Forelimb muscle (tissue), 1 donor: ENCODE measurements at regions not wholly inside any gene's neighbourhood (a gene's known extent, or its start where the extent isn't known, plus 50 kb on each side); places are given as distances from the start of the nearest gene placed in this dataset.
"Not testable (repeated sequence)": the region's sequence is repeated elsewhere in the genome, so short reads cannot be mapped to it uniquely, and the experiment has no call there.

ENCODE experiments used
- DNase-seq: peaks from one replicate; pipeline ENCODE4 v3.0.0-alpha.2; 2013; ENCODE audit warnings: low read depth

DNA sequence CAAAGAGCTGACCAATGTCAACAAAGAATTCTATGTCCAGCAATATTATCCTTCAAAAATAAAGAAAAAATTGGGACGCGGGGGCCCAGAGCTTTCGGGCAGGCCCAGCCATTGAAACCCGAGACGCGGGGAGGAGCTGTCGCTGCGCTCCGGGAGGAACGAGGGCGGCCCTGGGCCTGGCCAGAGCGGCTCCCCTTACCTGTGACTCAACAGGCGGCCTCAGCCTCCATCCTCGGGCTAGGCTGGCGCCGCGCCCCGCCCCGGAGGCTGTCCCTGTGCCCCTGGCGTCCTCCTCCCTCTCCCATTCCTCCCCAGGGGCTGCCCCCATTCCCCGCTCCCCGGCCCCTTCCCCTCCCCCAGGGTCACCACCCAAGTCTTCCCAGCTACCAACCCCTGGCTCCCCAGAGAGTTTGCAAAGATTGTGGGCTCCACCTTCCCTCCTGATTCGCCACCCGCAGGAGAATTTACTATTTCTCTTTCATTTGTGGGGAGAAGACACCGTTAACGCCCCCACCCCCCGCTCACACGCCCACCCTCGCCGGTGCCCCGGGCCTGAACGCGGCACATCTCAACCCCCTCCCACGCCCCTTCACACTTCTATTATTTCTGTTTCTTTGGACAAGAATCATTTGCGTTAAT is 127.9 kb downstream of the ARRDC4 start:
- DNase-seq, result not testable (repeated sequence)

GRCh38 chr15:98089352-98089751 is 128.8 kb downstream of the ARRDC4 start:
- not testable (repeated sequence) for DNase-seq

GRCh38 chr15:98097986-98098385 is 137.5 kb downstream of the ARRDC4 start:
- DNase-seq, result not testable (repeated sequence)

DNA sequence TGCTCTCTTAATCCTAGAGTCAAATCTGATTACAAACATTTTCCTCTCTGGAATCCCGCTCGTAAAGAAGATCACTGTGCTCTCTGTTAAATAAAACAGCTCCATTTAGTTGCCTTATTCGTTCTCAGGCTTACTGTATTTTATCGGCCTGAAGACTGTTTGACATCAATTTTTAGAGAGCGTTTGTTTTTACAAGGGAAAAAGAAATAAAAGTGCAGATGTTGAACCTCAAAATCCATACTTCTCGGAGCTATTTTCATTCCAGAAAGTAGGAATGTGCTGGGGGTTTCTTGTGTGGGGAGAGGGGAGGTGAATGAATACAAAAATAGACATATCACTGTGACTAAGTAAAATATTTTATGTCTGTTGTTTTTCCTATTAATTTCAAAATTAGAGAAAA is 140.1 kb downstream of the ARRDC4 start:
- not testable (repeated sequence) for DNase-seq

- no peak for DNase-seq
Observed at GRCh38 chr15:98103570-98103969, 143.1 kb downstream of the ARRDC4 start.

- DNase-seq, result not testable (repeated sequence)
Observed at GRCh38 chr15:98104386-98105151, 144.1 kb downstream of the ARRDC4 start.

DNA sequence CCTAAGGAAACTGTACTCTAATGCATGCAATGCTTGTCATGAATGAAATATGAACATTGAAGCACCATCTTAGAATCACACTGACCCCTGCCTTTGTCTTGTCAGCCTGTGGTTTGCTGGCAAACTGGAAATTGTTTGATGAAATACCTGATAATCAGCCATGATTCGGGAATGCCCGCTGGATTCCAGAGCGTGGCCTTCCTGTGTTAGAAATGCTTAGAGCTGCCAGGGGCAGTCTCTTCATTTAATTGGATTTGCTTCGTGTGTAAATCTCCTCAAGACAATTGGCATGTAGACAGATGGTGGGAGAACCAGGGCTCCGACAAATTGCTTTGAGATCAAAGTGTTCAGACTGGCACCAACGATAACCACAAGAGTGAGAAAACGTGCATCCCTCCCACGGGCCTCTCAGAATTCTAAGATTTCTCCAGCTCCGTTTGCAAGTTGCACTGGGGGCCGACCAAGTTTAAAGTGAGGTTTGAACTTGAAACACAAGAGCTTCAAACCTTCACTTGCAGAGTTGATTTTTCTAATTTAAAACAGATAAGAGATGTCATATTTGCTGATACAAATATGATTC is 146.2 kb downstream of the ARRDC4 start:
- not testable (repeated sequence) for DNase-seq

GRCh38 chr15:98111806-98112205 is 151.3 kb downstream of the ARRDC4 start:
- no peak for DNase-seq

GRCh38 chr15:98113327-98113726 is 152.8 kb downstream of the ARRDC4 start:
- no peak for DNase-seq

DNA sequence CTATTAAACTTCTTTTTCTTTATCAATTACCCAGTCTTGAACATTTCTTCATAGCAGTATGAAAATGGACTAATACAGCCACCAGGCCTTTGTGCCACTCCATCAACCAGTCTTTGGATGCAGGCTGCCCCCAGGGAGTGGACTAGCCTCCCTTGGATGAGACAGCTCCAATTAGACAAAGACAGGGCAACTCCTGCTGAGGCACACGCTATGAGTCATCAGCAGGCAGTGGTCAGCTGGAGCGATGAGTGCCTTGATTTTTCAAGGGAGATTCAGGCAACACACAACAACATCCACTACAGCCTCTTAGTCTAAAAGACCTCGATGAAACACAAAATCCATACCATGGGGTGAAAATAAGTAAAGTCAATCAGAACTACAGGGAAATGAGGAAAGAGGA is 160.1 kb downstream of the ARRDC4 start:
- no peak for DNase-seq

- no peak for DNase-seq
Observed at GRCh38 chr15:98121536-98121935, 161.0 kb downstream of the ARRDC4 start.

DNA sequence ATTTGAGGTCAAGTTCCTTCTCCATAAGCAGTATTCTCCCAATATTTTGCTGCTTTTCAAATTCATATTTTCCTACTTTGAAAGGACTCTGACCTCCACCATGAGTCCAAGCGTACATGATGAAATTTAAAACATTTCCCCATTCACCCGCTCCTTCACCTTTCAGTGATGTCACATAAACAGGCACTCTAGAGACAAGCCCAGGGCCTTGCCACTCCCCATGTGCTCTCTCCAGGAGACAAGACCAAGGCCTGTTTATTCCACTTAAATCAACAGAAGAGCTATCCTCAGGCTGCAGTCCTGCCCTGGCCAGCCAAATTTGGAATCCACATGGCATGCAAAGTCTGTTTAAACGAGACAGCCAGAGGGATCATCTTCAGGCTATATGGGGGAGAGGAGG is 161.5 kb downstream of the ARRDC4 start:
- no peak for DNase-seq

GRCh38 chr15:98123297-98123696 is 162.8 kb downstream of the ARRDC4 start:
- no peak for DNase-seq

DNA sequence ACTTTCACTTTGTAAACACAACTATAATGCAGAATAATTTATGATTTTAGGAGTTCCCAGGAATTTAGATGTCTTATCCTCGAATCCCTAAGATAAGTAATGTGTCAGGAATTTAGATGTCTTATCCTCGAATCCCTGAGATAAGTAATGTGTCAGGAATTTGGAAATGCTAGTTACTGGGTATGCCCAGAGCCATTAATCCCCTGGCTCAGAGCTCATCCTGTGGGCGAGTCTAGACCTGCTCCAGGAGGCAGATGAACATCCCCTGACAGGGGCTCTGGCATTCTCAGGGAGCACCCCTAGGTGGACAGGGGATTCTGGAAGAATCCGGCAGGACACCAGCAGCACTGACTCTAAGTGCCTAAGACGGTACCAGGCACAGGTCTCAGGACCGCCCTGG is 163.3 kb downstream of the ARRDC4 start:
- no peak for DNase-seq

GRCh38 chr15:98124581-98124980 is 164.1 kb downstream of the ARRDC4 start:
- DNase-seq, result no peak

DNA sequence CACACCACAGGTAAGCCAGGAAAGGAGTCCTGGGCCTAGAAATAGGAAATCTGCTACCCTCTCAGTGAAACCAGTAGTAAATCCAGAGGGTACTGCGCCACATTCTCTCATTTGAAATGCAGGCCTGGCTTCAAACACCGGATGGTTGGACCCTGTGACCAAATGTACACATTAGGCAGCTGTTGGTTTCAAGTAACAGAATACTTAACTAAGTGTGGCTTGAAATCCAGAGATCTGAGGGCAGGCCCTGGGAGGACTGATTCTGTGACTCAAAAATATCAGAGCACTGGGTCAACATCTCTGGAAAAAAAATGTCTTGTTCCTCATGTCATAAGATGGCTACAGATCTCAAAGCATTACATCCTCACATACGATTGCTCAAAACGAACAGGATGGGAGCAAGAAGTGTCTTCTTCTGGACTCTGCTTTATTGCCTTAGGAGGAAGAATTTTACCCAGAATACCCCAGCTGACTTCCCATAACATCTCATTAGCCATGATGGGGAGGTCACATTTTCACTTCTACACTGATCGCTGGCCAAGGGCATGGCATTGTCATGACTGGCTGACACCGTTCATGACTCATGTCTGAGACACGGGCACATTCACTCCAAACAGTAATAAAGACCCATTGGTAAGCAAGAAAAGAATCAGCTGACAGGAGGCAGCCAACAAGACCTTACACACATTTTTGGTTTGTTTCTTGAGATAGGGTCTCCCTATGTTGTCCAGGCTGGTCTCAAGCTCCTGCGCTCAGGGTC is 166.0 kb downstream of the ARRDC4 start:
- no peak for DNase-seq

- no peak for DNase-seq
Observed at GRCh38 chr15:98127586-98127985, 167.1 kb downstream of the ARRDC4 start.

DNA sequence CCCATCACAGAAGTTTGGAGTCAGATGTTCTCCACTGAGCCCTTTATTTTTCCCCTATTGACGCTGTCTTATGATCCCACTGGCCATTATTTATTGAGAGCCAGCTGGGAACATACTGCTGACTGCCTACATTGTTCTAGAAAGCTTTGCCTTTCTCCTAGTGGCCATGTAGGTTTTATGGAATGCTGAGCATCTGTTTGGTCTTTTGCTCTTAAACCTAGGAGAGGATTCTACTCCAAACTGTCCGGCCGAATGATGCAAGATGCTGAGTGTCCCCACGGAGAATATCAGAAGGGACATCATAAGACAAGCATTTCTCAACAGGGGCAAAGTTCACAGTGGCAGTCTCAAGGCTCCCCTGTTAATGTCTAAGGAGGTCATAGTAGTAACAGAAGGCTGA is 171.4 kb downstream of the ARRDC4 start:
- no peak for DNase-seq

DNA sequence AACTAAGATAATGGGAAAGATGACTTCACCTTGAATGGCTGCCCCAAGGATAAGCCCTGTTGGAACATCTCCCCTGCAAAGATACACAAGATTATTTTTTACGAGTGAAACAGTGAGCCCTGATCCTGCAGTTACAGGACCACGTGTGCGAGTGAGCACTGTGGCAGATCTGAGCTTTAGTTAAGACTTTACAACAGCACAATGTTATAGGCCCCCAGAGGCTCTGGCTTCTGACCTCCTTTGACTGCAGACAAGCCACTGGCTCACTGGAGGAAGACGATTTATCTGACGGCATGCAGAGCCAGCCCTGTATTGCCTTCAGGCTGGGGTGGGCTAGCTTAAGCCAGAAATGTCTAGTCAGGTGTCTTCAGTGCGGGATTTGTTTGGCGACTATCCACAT is 174.4 kb downstream of the ARRDC4 start:
- DNase-seq, result no peak

- DNase-seq, result no peak
Observed at GRCh38 chr15:98138910-98139309, 178.4 kb downstream of the ARRDC4 start.

DNA sequence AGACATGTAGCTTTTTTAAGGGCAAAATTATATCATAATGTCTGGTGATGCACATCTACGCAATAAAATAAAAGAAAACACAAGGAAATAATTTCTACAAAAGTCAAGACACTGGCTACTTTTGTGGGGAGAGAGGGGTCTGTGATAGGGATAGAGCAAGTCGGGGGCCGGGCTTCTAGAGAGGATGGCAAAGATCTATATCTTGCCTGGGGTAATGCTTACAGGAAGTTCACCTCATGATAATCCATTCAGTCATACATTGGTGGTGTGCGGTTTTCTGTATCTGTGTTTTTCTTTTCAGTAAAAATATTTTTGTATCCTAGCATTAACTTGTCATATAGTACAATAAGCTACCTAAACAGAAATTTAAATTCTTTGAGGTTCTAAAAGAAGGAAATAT is 178.8 kb downstream of the ARRDC4 start:
- no peak for DNase-seq

- DNase-seq, result no peak
Observed at GRCh38 chr15:98142572-98142971, 182.1 kb downstream of the ARRDC4 start.
